Ishikawa (cell line): ENCODE measurements at regions not wholly inside any gene's neighbourhood (a gene's known extent, or its start where the extent isn't known, plus 50 kb on each side); places are given as distances from the start of the nearest gene placed in this dataset.

Source experiments
- CEBPB ChIP-seq: IDR thresholded peaks from 2 replicates; pipeline ENCODE4 v1.6.1; 2012
- CREB1 ChIP-seq: IDR thresholded peaks from 2 replicates; pipeline ENCODE4 v1.6.1; 2012; ENCODE audit warnings: low read depth
- EGR1 ChIP-seq: IDR thresholded peaks from 2 replicates; pipeline ENCODE4 v1.6.1; 2012
- EP300 ChIP-seq: IDR thresholded peaks from 2 replicates; pipeline ENCODE4 v1.6.1; 2012; ENCODE audit warnings: borderline replicate concordance
- FOXM1 ChIP-seq: IDR thresholded peaks from 2 replicates; pipeline ENCODE4 v1.6.1; 2012; ENCODE audit warnings: low read depth, borderline replicate concordance
- NFIC ChIP-seq: IDR thresholded peaks from 2 replicates; pipeline ENCODE4 v1.6.1; 2012
- RAD21 ChIP-seq: IDR thresholded peaks from 2 replicates; pipeline ENCODE4 v1.6.1; 2012; ENCODE audit warnings: low read depth
- TAF1 ChIP-seq: IDR thresholded peaks from 2 replicates; pipeline ENCODE4 v1.6.1; 2012; ENCODE audit warnings: low read depth, mild to moderate bottlenecking
- TCF12 ChIP-seq: IDR thresholded peaks from 2 replicates; pipeline ENCODE4 v1.6.1; 2012; ENCODE audit warnings: low read depth
- TEAD4 ChIP-seq: IDR thresholded peaks from 2 replicates; pipeline ENCODE4 v1.6.1; 2012
- YY1 ChIP-seq: IDR thresholded peaks from 2 replicates; pipeline ENCODE4 v1.6.1; 2012; ENCODE audit warnings: low read depth
- ZBTB7A ChIP-seq: IDR thresholded peaks from 2 replicates; pipeline ENCODE4 v1.6.1; 2012; ENCODE audit warnings: low read depth
- TF ChIP-seq, protein P1 (sequence below): IDR thresholded peaks from 2 replicates; pipeline ENCODE4 v1.6.1; 2012
- TF ChIP-seq, protein P2 (sequence below): IDR thresholded peaks from 2 replicates; pipeline ENCODE4 v1.6.1; 2012; ENCODE audit warnings: low read depth, mild to moderate bottlenecking
- TF ChIP-seq, protein P3 (sequence below): IDR thresholded peaks from 2 replicates; pipeline ENCODE4 v1.6.1; 2012

DNA sequence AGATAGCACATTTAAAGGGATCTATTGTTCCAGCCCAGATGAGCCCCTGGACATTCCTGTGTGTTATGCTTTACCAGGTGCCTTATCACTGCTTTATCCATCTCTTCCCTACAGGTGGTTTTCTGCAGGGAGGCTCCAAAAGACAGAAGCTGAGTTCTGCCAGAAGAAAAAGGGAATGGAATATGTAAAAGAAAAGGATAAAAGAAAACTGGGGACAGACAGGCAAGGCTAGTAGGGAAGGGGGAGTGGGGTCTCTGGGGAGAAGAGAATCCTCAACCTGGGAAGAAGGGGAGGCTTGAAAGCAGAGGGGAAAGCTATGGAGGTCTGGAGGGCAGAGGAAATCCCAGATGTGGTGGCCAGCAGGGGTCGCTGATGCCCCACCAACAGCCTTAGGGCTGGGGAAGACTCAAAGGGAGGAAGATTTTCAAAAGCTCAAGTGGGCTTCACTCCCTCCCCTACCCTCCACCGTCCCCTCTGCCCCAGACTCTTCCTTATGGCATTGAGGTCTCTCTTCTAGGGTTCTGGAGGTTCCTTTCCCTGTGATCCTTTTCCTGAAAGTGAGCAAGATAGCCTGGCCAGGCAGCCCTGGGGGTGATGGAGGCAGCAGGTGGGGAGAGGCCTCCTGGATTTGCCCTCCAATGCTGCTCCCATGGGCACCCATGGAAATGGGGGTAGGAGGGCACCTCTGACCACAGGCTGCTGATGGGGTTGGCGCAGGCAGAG lies 178.1 kb upstream of the PKDCC start:
- TF ChIP-seq RAD21 = peak; percentile 95
- TF ChIP-seq CREB1 = no peak
- TF ChIP-seq, protein P1, sequence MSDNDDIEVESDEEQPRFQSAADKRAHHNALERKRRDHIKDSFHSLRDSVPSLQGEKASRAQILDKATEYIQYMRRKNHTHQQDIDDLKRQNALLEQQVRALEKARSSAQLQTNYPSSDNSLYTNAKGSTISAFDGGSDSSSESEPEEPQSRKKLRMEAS = no peak
- no peak for TF ChIP-seq NFIC
- no peak for TF ChIP-seq ZBTB7A

DNA sequence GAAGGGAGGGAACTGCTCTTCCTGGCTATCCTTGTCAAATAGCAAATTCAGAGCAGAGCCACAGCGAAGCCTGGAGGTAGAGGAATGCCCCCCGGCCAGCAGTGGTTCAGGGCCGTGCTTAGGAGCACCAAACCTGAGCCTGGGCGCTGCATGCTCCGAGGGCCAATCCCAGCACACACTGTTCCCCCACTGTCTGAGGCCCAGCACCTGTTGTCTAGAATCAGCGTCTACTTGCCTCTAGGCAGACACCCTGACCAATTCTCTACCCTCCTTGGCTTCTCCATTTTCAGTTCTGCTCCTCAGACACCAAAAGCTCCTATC lies 177.6 kb upstream of the PKDCC start:
- TF ChIP-seq EGR1 (no peak), CEBPB (no peak), YY1 (no peak), EP300 (no peak), TEAD4 (no peak), CREB1 (no peak), TAF1 (no peak), FOXM1 (no peak), TCF12 (no peak), NFIC (no peak), ZBTB7A (no peak), RAD21 (no peak)
- TF ChIP-seq, protein P1 = no peak
- TF ChIP-seq, protein P2, sequence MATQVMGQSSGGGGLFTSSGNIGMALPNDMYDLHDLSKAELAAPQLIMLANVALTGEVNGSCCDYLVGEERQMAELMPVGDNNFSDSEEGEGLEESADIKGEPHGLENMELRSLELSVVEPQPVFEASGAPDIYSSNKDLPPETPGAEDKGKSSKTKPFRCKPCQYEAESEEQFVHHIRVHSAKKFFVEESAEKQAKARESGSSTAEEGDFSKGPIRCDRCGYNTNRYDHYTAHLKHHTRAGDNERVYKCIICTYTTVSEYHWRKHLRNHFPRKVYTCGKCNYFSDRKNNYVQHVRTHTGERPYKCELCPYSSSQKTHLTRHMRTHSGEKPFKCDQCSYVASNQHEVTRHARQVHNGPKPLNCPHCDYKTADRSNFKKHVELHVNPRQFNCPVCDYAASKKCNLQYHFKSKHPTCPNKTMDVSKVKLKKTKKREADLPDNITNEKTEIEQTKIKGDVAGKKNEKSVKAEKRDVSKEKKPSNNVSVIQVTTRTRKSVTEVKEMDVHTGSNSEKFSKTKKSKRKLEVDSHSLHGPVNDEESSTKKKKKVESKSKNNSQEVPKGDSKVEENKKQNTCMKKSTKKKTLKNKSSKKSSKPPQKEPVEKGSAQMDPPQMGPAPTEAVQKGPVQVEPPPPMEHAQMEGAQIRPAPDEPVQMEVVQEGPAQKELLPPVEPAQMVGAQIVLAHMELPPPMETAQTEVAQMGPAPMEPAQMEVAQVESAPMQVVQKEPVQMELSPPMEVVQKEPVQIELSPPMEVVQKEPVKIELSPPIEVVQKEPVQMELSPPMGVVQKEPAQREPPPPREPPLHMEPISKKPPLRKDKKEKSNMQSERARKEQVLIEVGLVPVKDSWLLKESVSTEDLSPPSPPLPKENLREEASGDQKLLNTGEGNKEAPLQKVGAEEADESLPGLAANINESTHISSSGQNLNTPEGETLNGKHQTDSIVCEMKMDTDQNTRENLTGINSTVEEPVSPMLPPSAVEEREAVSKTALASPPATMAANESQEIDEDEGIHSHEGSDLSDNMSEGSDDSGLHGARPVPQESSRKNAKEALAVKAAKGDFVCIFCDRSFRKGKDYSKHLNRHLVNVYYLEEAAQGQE = no peak
- TF ChIP-seq, protein P3, sequence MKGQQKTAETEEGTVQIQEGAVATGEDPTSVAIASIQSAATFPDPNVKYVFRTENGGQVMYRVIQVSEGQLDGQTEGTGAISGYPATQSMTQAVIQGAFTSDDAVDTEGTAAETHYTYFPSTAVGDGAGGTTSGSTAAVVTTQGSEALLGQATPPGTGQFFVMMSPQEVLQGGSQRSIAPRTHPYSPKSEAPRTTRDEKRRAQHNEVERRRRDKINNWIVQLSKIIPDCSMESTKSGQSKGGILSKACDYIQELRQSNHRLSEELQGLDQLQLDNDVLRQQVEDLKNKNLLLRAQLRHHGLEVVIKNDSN = no peak

DNA sequence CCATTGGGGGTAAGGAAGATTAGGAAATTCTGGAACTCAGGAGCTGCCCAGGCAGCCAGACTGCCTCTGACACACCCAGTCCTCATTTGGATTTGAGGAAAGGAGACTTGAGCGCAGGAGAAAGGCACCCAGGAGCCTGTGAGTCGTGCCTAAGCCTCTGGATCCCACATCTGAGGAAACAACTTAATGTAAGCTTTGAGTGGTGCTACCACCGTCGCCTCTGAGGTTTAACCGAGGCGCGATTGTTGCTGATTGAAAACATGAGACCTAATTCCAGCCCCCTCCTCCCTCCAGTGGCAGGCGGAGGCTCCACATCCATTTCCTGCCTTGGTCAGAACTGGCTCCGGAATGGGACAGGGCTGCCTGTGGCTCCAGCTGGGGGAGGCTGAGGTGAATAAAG lies 176.7 kb upstream of the PKDCC start:
- TF ChIP-seq ZBTB7A (no peak), TEAD4 (no peak), YY1 (no peak), EP300 (no peak), EGR1 (no peak), CEBPB (no peak)
- TF ChIP-seq, protein P1 = no peak
- TF ChIP-seq, protein P3 = no peak

DNA sequence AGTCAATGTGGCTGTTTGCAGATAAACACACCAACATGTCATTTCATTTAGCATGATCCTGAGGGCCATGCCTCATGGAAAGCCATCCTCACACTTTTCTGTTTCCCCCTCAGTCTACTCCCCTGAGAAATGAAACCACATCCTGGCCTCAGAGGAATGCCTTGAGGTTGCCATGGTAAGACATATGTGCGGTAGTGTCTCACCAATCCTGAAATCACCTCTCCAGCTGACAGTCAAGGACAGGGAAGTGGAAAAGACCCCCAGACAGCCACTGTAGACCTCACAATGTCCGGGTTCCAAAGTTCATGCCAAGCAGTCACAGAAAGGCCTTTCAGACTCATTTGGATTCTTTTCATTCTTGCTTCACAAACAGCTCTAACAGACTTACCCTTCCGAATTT lies 175.2 kb upstream of the PKDCC start:
- TF ChIP-seq RAD21 (no peak), EP300 (no peak), TCF12 (no peak), EGR1 (no peak)

DNA sequence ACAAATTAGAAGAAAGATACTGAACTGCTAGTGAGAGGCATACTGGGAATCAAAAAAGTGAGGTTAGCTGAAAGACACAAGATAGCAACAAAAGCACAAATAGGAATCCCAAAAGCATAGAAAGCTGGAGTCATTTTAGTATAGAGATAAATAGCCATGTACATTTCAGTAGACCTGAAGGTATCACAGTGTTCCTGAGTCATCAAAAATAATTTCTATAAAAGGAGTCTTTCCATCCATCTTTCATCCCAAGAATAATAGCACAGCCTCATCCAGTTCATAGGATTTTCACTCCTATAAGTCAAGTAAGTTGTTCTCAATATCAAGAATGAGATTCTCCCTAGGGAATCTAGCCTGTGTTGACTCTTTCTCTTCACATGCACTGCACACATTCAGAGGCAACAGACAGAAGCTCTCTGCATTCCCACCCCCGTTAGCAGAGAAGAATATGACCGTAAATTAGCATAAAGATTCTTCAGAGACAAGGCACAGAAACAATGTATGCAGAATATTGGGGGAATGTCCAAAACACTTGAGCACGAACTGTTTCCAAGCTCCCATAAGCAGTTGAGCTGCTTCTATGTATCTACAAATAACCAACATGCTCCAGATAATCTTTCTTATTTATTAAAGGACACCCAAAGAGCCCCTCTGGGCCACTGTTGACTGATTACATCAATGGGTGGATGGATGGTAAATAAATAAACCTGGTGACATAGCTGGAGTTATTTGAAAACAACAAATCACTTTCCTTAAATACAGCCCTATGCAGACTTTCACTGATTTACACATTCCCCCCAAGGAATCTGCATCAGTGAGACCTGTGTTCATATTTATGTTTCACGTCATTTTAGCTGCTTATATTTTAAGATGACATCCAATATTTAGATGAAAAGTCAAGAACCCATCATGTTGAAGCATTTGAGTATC lies 174.5 kb upstream of the PKDCC start:
- no peak for TF ChIP-seq CEBPB
- TF ChIP-seq FOXM1 = no peak
- TF ChIP-seq TAF1 = no peak
- TF ChIP-seq TEAD4 = no peak
- TF ChIP-seq YY1 = no peak
- no peak for TF ChIP-seq RAD21
- TF ChIP-seq, protein P3 = no peak
- TF ChIP-seq, protein P2 = no peak
- no peak for TF ChIP-seq CREB1
- TF ChIP-seq ZBTB7A = no peak
- TF ChIP-seq, protein P1 = no peak
- no peak for TF ChIP-seq TCF12
- no peak for TF ChIP-seq EP300
